HG02642 (cell line): ENCODE measurements at regions not wholly inside any gene's neighbourhood (a gene's known extent, or its start where the extent isn't known, plus 50 kb on each side); places are given as distances from the start of the nearest gene placed in this dataset.
"Not testable (repeated sequence)": the region's sequence is repeated elsewhere in the genome, so short reads cannot be mapped to it uniquely, and the experiment has no call there.

Source experiments
- ATAC-seq: cut with Tn5 transposase; IDR thresholded peaks from one replicate; pipeline ENCODE4 v1.9.1; 2021; ENCODE audit warnings: mild to moderate bottlenecking; ENCODE audit not compliant: unreplicated experiment, poor library complexity

GRCh38 chr20:48492715-48493070, 335.1 kb downstream of the PREX1 start:
- no peak for ATAC-seq

- ATAC-seq = no peak
Measured at GRCh38 chr20:48492015-48492714, 335.6 kb downstream of the PREX1 start.

GRCh38 chr20:48490961-48491831, 336.6 kb downstream of the PREX1 start:
- ATAC-seq = no peak

DNA sequence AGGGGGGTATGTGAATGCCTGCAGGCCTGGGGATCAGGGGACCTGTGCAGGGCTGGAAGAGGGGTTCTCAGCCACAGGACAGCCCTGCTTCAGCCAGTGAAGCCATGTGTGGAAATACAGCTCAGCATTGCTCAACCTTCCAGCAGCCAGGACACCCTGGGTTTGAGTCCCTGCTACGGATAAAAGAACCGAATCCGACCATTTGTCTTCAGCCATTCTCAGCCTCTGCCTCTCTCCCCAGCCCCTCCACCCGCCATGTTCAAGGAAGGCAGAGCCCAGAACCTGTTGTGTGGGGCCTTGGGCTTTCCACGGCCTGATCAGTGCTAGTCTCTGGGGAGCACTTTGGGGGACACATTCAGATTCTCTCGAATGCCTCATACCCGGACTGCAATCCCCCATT, 337.5 kb downstream of the PREX1 start:
- ATAC-seq = not testable (repeated sequence)

DNA sequence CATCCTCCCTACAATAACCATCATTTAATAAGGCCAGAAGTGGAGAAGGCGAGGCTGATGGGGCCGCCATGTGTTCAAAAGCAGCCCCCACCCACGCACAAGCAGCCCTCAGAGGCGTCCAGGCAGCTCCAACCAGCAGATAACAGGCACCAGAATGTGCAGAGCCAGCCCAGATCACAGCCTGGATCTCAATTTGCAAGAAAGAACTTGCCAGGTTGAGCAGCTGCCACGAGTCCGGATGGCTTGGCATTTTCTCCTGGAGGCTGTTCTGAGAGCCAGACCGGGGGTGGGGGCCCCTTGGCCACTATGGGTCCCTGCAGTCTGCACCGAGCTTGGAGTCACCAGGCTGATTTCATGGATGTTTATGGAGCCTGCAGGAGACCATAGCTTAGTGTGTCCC, 338.1 kb downstream of the PREX1 start:
- ATAC-seq = peak; percentile 5

GRCh38 chr20:48489046-48489463, 338.7 kb downstream of the PREX1 start:
- peak; percentile 35 for ATAC-seq

DNA sequence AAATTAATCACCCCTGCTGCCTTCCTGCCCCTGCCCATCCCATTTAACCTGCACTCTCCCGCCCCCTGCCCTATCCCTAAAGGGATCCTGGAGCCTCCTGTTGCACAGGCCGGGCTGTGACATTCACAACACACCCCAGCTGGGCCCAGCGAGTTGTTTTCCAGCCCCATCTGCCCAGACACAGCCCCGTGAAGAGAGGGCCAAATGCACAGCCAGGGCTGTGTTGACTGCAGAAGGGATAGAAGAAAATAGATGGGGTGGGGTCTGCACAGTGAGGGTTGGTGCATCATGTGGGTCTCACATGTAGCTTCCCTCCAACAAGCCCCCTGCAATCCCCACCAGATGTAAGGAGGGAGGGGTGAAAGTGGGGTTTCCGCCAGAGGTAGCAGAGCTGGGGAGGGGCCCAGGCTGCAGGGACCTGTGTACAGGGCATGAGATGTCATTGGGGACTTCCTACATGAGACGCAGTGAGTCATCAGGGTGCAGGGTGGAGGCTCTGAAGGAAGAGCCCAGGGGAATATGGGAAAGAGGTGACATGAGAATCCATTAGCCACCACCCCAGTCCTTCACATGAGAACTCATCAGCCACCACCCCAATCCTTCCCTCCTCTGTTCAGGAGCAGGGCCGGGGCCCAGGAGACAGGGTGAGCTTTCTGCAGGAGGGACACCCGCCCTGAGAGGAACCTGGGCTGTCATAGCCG, 339.3 kb downstream of the PREX1 start:
- ATAC-seq = peak; percentile 57

DNA sequence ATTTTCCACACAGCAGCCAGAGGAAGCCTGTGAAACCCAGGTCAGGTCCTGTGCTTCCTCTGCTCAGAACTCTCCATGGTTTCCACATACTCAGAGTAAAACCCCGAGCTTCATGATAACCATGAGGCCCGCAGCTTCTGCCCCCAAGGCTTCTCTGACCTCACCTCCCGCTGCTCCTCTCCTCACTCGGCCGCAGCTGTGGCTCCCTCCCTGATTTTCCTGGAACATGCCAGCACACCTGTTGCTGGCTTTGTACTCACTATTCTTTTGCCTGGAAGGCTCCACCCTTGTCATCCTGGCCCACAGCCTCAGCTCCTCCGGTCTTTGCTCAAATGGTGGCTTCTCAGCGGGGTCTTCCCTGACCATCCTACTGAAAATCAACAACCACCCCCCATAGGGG, 341.7 kb downstream of the PREX1 start:
- no peak for ATAC-seq

- not testable (repeated sequence) for ATAC-seq
Measured at GRCh38 chr20:48485153-48485552, 342.6 kb downstream of the PREX1 start.

DNA sequence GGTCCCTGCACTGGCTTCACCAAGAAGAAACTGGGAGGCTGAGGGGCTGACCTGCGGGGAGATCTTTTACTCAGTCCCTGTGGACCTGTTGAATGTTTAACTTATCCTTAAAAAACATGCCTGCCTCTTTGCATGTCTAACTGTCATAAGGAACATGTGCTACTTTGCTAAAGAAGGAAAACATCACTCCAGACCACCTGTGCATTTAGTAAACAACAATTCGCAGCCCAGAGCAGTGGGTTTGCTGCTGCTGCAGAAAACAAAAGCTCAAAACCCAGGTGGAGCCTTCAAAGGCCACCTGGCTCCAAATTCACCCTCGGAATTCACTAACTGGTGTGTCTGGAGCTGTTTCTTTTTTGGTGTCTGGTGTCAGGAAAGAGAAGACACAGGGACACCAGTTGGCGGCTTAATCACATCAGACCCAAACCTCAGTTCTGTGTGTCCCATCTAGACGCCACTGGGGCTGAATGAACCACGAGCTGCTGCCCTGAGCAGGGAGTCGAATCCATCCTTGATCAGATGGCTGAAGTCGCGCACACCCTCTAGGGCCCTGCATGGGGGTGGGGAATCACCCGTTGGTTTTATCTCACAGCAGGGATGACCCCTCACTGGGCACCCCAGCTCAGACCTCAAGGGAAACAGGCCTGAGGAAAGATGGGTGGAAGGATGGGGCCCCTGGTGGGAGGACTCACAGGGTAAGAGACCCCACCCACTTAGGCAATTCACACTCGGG, 344.3 kb downstream of the PREX1 start:
- no peak for ATAC-seq

DNA sequence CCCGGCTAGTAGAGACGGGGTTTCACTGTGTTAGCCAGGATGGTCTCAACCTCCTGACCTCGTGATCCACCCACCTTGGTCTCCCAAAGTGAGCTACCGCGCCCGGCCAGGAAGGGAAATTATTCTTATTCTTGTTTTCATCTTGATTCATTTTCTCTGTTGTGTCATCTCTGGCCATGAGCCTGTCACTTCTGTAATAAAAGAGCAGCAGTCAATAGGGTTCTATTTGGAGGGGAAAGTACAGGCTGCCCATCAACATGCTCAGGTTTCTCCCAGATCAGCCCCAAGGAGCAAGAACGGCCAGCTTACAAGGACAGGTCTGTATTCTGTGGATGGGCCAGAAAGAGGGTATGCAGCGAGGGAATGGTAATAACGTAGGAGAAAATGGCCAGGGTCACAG, 345.0 kb downstream of the PREX1 start:
- no peak for ATAC-seq

GRCh38 chr20:48480216-48480772, 347.5 kb downstream of the PREX1 start:
- no peak for ATAC-seq

DNA sequence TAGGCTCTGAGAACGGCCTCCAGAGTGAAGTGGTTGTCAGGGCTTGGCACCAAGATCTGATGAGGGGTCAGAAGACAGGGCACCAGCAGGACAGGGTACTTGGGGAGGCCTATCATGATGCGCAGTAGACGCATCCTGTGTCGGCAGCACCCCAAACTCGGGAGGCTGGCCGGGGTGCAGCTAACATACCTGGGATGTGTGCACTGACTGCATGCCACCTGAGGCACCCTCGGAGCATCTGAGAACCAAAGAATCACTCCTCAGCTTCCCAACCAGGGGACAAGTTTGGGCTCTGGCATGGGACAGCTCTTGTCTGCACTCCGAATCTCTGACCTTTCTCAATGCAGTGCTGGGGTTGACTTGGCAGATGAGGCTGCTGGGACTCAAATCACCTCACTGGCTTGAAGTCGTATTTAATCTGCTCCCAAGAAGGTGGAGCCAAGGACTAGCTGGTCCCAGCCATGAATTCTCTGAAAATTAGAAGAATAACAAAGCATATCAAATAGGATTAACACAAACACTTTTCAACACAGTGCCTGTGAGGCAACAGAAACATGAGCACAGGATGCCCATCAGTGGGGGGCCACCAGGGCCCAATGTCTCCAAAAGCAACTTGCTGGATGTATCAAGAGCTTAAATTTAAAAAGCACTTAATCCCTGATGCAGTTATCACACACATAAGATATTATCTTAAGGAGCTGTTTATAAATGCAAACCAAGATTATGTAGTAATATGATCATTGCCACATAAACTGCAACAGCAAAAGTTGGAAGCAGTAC, 348.8 kb downstream of the PREX1 start:
- ATAC-seq = no peak

- no peak for ATAC-seq
Measured at GRCh38 chr20:48478370-48478769, 349.4 kb downstream of the PREX1 start.

DNA sequence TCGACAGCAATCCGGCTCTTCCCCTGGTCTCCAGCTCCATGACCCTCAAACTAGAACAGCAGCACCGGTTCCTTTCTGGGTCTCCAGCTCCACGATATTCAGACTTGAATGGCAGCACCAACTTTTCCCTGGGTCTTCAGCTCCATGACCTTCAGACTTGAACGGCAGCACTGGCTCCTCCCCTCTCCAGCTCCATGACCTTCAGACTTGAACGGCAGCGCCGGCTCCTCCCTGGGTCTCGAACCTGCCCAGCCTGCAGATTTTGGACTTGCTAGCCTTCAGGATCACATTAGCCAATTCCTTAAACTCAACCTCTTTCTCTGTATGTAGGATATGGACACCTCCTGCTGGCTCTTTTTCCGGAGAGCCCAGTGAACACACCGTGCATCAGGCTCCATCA, 350.9 kb downstream of the PREX1 start:
- ATAC-seq = no peak

GRCh38 chr20:48474022-48474421, 353.8 kb downstream of the PREX1 start:
- ATAC-seq = no peak

GRCh38 chr20:48471759-48472408, 355.9 kb downstream of the PREX1 start:
- no peak for ATAC-seq

DNA sequence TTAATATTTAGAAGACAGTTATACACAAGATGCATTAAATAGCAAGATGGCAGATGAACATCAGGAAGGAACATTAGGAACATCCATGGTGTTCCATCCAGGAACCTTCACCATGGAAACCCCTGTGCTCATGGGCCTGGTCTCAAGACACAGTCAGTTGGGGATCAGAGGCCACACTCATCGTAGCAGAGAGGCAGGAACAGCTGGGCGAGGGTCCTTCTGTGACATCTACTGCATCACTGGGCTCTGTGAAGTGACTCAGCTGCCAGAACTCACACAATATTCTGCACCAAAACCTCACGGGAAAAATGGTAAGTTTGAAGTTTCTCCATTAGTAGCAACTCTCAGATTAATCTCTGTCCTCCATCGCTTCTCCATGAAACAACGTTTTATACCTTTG, 356.6 kb downstream of the PREX1 start:
- ATAC-seq = no peak

DNA sequence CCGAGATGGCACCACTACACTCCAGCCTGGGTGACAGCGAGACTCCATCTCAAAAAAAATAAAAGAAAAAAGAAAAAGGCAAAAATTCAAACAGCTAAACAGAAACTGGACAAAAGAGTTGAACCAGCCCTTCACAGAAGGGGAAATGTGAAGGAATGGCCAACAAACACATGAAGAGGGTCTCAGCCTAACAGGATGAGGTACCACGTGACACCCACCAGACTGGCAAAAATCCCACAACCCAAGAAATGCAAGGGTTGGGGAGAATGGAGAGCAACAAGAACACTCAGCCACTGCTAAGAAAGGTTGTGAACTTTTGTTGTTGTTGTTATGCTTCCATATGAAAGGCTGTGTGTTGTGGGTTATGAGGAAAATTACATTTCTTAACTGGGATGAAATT, 357.7 kb downstream of the PREX1 start:
- ATAC-seq = no peak
